Fibroblast of lung (primary cell): ENCODE measurements at regions not wholly inside any gene's neighbourhood (a gene's known extent, or its start where the extent isn't known, plus 50 kb on each side); places are given as distances from the start of the nearest gene placed in this dataset.

Source experiments
- DNase-seq, 2 donors: peaks; one replicate each; pipeline versions ENCODE4 v3.0.0 to v3.0.0-alpha.2; 2010; ENCODE audit warnings: low read depth in 2 of 2
- H2AFZ ChIP-seq: 2 replicates; pipeline ENCODE4 v1.5.1; 2012; ENCODE audit warnings: low read length, control low read depth, inconsistent platforms
- H3K27ac ChIP-seq: 2 replicates; pipeline ENCODE4 v1.5.1; 2011; ENCODE audit warnings: low read length, control low read depth; ENCODE audit not compliant: insufficient read depth
- H3K27me3 ChIP-seq: 2 replicates; pipeline ENCODE4 v1.5.1; 2011; ENCODE audit warnings: mild to moderate bottlenecking, low read length; ENCODE audit not compliant: control insufficient read depth, insufficient read depth
- H3K36me3 ChIP-seq: 2 replicates; pipeline ENCODE4 v1.5.1; 2011; ENCODE audit warnings: low read length; ENCODE audit not compliant: control insufficient read depth, insufficient read depth
- H3K4me1 ChIP-seq: 2 replicates; pipeline ENCODE4 v1.5.1; 2011; ENCODE audit warnings: low read length; ENCODE audit not compliant: control insufficient read depth, insufficient read depth; ENCODE audit errors: extremely low read depth
- H3K4me2 ChIP-seq: 2 replicates; pipeline ENCODE4 v1.5.1; 2011; ENCODE audit warnings: low read length, control low read depth; ENCODE audit not compliant: insufficient read depth; ENCODE audit errors: extremely low read depth
- H3K4me3 ChIP-seq, 4 experiments: fragments of 200-600 bp in 1 of 4; sonication (generic) in 1 of 4; replicated peaks in 1 of 4; 2 replicates each; pipeline ENCODE4 v1.5.1; 2011 to 2016; ENCODE audit warnings: low read length in 4 of 4, low read depth in 3 of 4, mild to moderate bottlenecking in 3 of 4, control low read depth in 2 of 4, inconsistent platforms in 1 of 4, mixed read lengths in 1 of 4; ENCODE audit not compliant: insufficient read depth in 1 of 4; ENCODE audit errors: control extremely low read depth in 1 of 4
- H3K79me2 ChIP-seq: 2 replicates; pipeline ENCODE4 v1.5.1; 2012; ENCODE audit warnings: mild to moderate bottlenecking, low read length, inconsistent platforms; ENCODE audit not compliant: control insufficient read depth, insufficient read depth
- H3K9ac ChIP-seq: 2 replicates; pipeline ENCODE4 v1.5.1; 2011; ENCODE audit warnings: mild to moderate bottlenecking, low read length, control low read depth; ENCODE audit not compliant: insufficient read depth
- H3K9me3 ChIP-seq: 2 replicates; pipeline ENCODE4 v1.5.1; 2012; ENCODE audit warnings: low read depth, low read length; ENCODE audit not compliant: control insufficient read depth, insufficient read depth
- H4K20me1 ChIP-seq: 2 replicates; pipeline ENCODE4 v1.5.1; 2011; ENCODE audit warnings: low read length; ENCODE audit not compliant: control insufficient read depth, insufficient read depth; ENCODE audit errors: extremely low read depth
- EZH2 ChIP-seq: IDR thresholded peaks from 2 replicates; pipeline ENCODE4 v1.5.1; 2012; ENCODE audit warnings: low read length, control low read depth, mild to moderate bottlenecking; ENCODE audit errors: missing control alignments
- TF ChIP-seq, protein P1 (sequence below), 2 donors: IDR thresholded peaks in 1 of 2; conservative IDR thresholded peaks in 1 of 2; 1 replicate in 1 of 2; 2 replicates in 1 of 2; pipeline ENCODE4 v1.5.1; 2011 to 2012; ENCODE audit warnings: low read length in 2 of 2, control low read depth in 1 of 2, inconsistent platforms in 1 of 2, low read depth in 1 of 2, mild to moderate bottlenecking in 1 of 2

DNA sequence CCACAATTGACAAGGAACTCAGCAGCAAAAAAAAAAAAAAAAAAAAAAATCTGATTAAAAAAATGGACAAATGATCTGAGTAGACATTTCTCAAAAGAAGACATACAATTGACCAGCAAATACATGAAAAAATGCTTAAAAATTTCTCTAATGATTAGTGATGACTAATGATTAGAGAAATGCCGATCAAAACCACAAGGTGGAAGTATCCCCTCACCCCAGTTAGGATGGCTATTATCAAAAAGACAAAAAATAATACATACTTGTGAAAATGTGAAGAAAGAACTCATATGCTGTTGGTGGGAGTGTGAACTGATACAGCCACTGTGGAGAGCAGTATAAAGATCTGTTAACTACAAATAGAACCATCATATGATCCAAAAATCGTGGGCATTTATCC, 245.3 kb downstream of the OSTF1 start:
- no peaks in the 10 kb centered on the region for H4K20me1 ChIP-seq
- no peaks in the 10 kb centered on the region for H3K27me3 ChIP-seq
- no peak for DNase-seq
- H2AFZ ChIP-seq, result no peak overlapping the region
- no peak overlapping the region for H3K9ac ChIP-seq
- no peaks in the 10 kb centered on the region for H3K9me3 ChIP-seq
- no peaks in the 10 kb centered on the region for H3K4me1 ChIP-seq
- no peak overlapping the region for H3K27ac ChIP-seq
- no peaks in the 10 kb centered on the region for H3K79me2 ChIP-seq
- H3K4me2 ChIP-seq, result no peak overlapping the region
- TF ChIP-seq EZH2, result no peak
- TF ChIP-seq, protein P1, sequence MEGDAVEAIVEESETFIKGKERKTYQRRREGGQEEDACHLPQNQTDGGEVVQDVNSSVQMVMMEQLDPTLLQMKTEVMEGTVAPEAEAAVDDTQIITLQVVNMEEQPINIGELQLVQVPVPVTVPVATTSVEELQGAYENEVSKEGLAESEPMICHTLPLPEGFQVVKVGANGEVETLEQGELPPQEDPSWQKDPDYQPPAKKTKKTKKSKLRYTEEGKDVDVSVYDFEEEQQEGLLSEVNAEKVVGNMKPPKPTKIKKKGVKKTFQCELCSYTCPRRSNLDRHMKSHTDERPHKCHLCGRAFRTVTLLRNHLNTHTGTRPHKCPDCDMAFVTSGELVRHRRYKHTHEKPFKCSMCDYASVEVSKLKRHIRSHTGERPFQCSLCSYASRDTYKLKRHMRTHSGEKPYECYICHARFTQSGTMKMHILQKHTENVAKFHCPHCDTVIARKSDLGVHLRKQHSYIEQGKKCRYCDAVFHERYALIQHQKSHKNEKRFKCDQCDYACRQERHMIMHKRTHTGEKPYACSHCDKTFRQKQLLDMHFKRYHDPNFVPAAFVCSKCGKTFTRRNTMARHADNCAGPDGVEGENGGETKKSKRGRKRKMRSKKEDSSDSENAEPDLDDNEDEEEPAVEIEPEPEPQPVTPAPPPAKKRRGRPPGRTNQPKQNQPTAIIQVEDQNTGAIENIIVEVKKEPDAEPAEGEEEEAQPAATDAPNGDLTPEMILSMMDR (conservative IDR thresholded peaks at IDR 0.05 in 1 of 2, IDR thresholded peaks at IDR 0.05 in 1 of 2; ENCODE audit: low read depth in 1 of 2, low read length in 2 of 2), result no peak
- H3K4me3 ChIP-seq, result no peak overlapping the region
- H3K36me3 ChIP-seq, result no peaks in the 10 kb centered on the region

DNA sequence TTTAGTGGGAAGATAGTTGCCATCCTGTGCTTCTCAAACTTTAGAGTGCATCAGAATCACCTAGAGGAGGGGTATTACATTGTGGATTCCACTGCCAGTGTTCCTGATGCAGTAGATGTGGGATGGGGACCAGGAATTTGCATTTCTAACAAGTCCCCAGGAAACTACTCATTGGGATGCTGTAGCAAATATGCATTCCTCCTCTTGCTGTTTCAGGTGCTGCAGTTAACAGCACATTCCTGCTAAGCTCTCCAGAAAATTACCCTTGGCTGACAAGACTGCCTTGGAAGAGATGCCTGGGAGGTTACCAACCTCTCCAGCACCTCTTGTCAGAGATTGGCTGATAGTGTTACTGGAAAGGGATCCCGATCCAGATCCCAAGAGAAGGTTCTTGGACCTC, 270.5 kb downstream of the OSTF1 start:
- H2AFZ ChIP-seq, result no peak overlapping the region
- H3K27ac ChIP-seq, result no peak overlapping the region
- TF ChIP-seq, protein P1 (conservative IDR thresholded peaks at IDR 0.05 in 1 of 2, IDR thresholded peaks at IDR 0.05 in 1 of 2; ENCODE audit: low read depth in 1 of 2, low read length in 2 of 2), result no peak
- no peak for TF ChIP-seq EZH2
- no peaks in the 10 kb centered on the region for H3K36me3 ChIP-seq
- no peak for DNase-seq
- no peaks in the 10 kb centered on the region for H3K27me3 ChIP-seq
- H3K79me2 ChIP-seq, result no peaks in the 10 kb centered on the region
- H3K4me2 ChIP-seq, result no peak overlapping the region
- no peaks in the 10 kb centered on the region for H3K4me1 ChIP-seq
- H3K4me3 ChIP-seq, result no peak overlapping the region
- H3K9ac ChIP-seq, result no peak overlapping the region
- H3K9me3 ChIP-seq, result no peaks in the 10 kb centered on the region
- no peaks in the 10 kb centered on the region for H4K20me1 ChIP-seq

DNA sequence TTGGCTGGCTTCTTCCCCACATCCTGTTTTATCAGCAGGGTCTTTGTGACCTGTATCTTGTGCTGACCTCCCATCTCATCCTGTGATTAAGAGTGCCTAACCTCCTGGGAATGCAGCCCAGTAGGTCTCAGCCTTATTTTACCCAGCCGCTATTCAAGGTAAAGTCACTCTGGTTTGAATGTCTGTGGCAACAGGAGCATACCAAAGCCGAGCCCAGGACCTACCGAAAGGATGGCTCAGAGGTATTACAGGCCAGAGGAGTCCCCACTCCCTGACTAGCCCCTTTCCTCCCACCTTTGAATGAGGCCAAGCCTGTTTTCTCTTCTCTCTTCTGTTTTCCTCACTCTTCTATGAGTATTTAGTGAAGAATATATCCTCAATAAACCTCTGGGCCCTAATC, 271.3 kb downstream of the OSTF1 start:
- H3K79me2 ChIP-seq, result no peaks in the 10 kb centered on the region
- no peak overlapping the region for H3K9ac ChIP-seq

More for the DNA sequence above, 271.3 kb downstream of the OSTF1 start:
- TF ChIP-seq EZH2, result no peak
- TF ChIP-seq, protein P1 (conservative IDR thresholded peaks at IDR 0.05 in 1 of 2, IDR thresholded peaks at IDR 0.05 in 1 of 2; ENCODE audit: low read depth in 1 of 2, low read length in 2 of 2), result no peak
- Histone ChIP-seq H2AFZ (no peak overlapping the region), H3K4me1 (no peaks in the 10 kb centered on the region), H3K4me3 (no peak overlapping the region), H3K4me2 (no peak overlapping the region), H4K20me1 (no peaks in the 10 kb centered on the region), H3K36me3 (no peaks in the 10 kb centered on the region), H3K27me3 (no peaks in the 10 kb centered on the region), H3K27ac (no peak overlapping the region), H3K9me3 (no peaks in the 10 kb centered on the region)
- no peak for DNase-seq
